Endodermal cell (in vitro differentiated cells): ENCODE measurements at regions not wholly inside any gene's neighbourhood (a gene's known extent, or its start where the extent isn't known, plus 50 kb on each side); places are given as distances from the start of the nearest gene placed in this dataset.

Source experiments
- DNase-seq: peaks from one replicate; pipeline ENCODE4 v3.0.0-alpha.2; 2017
- H3K27ac ChIP-seq: 2 replicates; pipeline ENCODE4 v1.5.1; 2013; ENCODE audit warnings: mild to moderate bottlenecking, low read depth, low read length, moderate library complexity
- H3K27me3 ChIP-seq: 2 replicates; pipeline ENCODE4 v1.6.1; 2013; ENCODE audit warnings: mild to moderate bottlenecking, low read length, moderate library complexity; ENCODE audit not compliant: insufficient read depth, control insufficient read depth, poor library complexity, severe bottlenecking
- H3K36me3 ChIP-seq: 2 replicates; pipeline ENCODE4 v1.7.0; 2013; ENCODE audit warnings: mild to moderate bottlenecking, low read length, moderate library complexity; ENCODE audit not compliant: control insufficient read depth, insufficient read depth
- H3K4me1 ChIP-seq: one replicate; pipeline ENCODE4 v1.7.0; 2013; ENCODE audit warnings: low read length; ENCODE audit not compliant: control insufficient read depth, insufficient read depth
- H3K4me3 ChIP-seq: 2 replicates; pipeline ENCODE4 v1.5.1; 2013; ENCODE audit warnings: mild to moderate bottlenecking, low read length, moderate library complexity
- H3K9ac ChIP-seq: 2 replicates; pipeline ENCODE4 v1.6.1; 2013; ENCODE audit warnings: mild to moderate bottlenecking, low read length, moderate library complexity; ENCODE audit not compliant: poor library complexity, severe bottlenecking; ENCODE audit errors: extremely low read depth
- H3K9me3 ChIP-seq: 2 replicates; pipeline ENCODE4 v1.6.1; 2013; ENCODE audit warnings: mild to moderate bottlenecking, low read length, moderate library complexity; ENCODE audit not compliant: control insufficient read depth
- H3K27ac Mint-ChIP-seq: 2 replicates; pipeline ENCODE4 v1.8.0; 2020; ENCODE audit warnings: mixed read lengths
- H3K27me3 Mint-ChIP-seq: 2 replicates; pipeline ENCODE4 v1.8.0; 2021; ENCODE audit warnings: mild to moderate bottlenecking, mixed read lengths; ENCODE audit not compliant: insufficient read depth
- H3K36me3 Mint-ChIP-seq: 2 replicates; pipeline ENCODE4 v1.8.0; 2020; ENCODE audit warnings: low read depth, mixed read lengths
- H3K4me1 Mint-ChIP-seq: 2 replicates; pipeline ENCODE4 v1.8.0; 2020; ENCODE audit warnings: mixed read lengths
- H3K4me3 Mint-ChIP-seq: 2 replicates; pipeline ENCODE4 v1.8.0; 2020; ENCODE audit warnings: mild to moderate bottlenecking, moderate library complexity, mixed read lengths
- H3K9me3 Mint-ChIP-seq: 2 replicates; pipeline ENCODE4 v1.8.0; 2020; ENCODE audit warnings: mild to moderate bottlenecking, mixed read lengths
- WGBS, 2 experiments: methylation state at CpG; one replicate each; pipeline versions ENCODE4 v1.1.5 to v1.1.7; 2013; ENCODE audit warnings: missing lambda C conversion rate in 2 of 2, mixed read lengths in 1 of 2; ENCODE audit not compliant: insufficient coverage in 1 of 2, insufficient read length in 1 of 2; 5-methylcytosine and 5-hydroxymethylcytosine counted together
- TF ChIP-seq, protein P1 (sequence below): fragments of 200-600 bp; sonication (generic); conservative IDR thresholded peaks from 2 replicates; pipeline ENCODE4 v1.5.0; 2021; ENCODE audit warnings: antibody characterized with exemption, mild to moderate bottlenecking

DNA sequence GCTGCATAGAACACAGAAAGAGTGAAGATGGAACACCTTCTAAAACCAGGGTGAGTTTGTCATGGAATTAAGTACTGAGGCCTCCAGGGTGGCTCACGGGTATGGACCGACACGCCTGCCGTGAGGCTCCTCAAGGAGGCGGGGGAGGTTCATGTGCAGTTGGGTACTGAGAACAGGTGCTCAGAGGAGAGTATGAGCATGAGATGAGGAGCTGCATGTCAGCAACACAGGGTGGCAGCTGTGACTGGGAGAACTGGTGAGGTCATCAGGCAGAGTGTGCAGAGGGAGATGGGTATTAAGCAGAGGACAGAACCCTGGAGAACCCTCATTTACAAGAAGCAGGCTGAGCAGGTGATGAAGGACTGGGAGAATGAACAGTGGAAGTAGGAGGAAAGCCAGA lies 63.2 kb upstream of the KLHL29 start:
- Mint-ChIP-seq H3K4me1 (no peaks in the 10 kb centered on the region), H3K9me3 (no peaks in the 10 kb centered on the region), H3K36me3 (no peaks in the 10 kb centered on the region), H3K4me3 (no peak overlapping the region), H3K27me3 (peaks cover 7% of the 10 kb centered on the region), H3K27ac (no peak overlapping the region)
- no peak for DNase-seq
- TF ChIP-seq, protein P1, sequence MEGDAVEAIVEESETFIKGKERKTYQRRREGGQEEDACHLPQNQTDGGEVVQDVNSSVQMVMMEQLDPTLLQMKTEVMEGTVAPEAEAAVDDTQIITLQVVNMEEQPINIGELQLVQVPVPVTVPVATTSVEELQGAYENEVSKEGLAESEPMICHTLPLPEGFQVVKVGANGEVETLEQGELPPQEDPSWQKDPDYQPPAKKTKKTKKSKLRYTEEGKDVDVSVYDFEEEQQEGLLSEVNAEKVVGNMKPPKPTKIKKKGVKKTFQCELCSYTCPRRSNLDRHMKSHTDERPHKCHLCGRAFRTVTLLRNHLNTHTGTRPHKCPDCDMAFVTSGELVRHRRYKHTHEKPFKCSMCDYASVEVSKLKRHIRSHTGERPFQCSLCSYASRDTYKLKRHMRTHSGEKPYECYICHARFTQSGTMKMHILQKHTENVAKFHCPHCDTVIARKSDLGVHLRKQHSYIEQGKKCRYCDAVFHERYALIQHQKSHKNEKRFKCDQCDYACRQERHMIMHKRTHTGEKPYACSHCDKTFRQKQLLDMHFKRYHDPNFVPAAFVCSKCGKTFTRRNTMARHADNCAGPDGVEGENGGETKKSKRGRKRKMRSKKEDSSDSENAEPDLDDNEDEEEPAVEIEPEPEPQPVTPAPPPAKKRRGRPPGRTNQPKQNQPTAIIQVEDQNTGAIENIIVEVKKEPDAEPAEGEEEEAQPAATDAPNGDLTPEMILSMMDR, result no peak
- Histone ChIP-seq H3K4me1 (no peaks in the 10 kb centered on the region), H3K9ac (no peak overlapping the region), H3K36me3 (no peaks in the 10 kb centered on the region), H3K4me3 (no peak overlapping the region), H3K9me3 (no peaks in the 10 kb centered on the region), H3K27ac (no peak overlapping the region), H3K27me3 (no peaks in the 10 kb centered on the region)
- 94 to 100% methylated on average over 1 to 5 of the region's 5 CpGs for WGBS, 2 experiments

GRCh38 chr2:23322567-23323197 lies 62.3 kb upstream of the KLHL29 start:
- Mint-ChIP-seq H3K4me1 (no peaks in the 10 kb centered on the region), H3K4me3 (no peak overlapping the region), H3K36me3 (no peaks in the 10 kb centered on the region), H3K27ac (no peak overlapping the region), H3K27me3 (peaks cover 3% of the 10 kb centered on the region), H3K9me3 (no peaks in the 10 kb centered on the region)
- H3K9ac ChIP-seq, result no peak overlapping the region
- no peaks in the 10 kb centered on the region for H3K4me1 ChIP-seq
- no peaks in the 10 kb centered on the region for H3K27me3 ChIP-seq
- TF ChIP-seq, protein P1, result no peak
- DNase-seq, result peak; percentile 20
- H3K9me3 ChIP-seq, result no peaks in the 10 kb centered on the region
- no peaks in the 10 kb centered on the region for H3K36me3 ChIP-seq
- no peak overlapping the region for H3K4me3 ChIP-seq
- no peak overlapping the region for H3K27ac ChIP-seq
- WGBS, 2 experiments, result 89 to 91% methylated on average over 6 to 7 of the region's 7 CpGs

GRCh38 chr2:23323198-23323916 lies 61.6 kb upstream of the KLHL29 start:
- H3K27ac ChIP-seq, result no peak overlapping the region
- H3K4me1 ChIP-seq, result no peaks in the 10 kb centered on the region
- TF ChIP-seq, protein P1, result no peak
- no peak overlapping the region for H3K27ac Mint-ChIP-seq
- no peaks in the 10 kb centered on the region for H3K9me3 Mint-ChIP-seq
- 91 to 92% methylated on average over 19 of the region's 19 CpGs for WGBS, 2 experiments
- no peaks in the 10 kb centered on the region for H3K4me1 Mint-ChIP-seq
- no peak overlapping the region for H3K4me3 ChIP-seq
- no peaks in the 10 kb centered on the region for H3K36me3 ChIP-seq
- no peaks in the 10 kb centered on the region for H3K9me3 ChIP-seq
- H3K9ac ChIP-seq, result no peak overlapping the region
- H3K36me3 Mint-ChIP-seq, result no peaks in the 10 kb centered on the region
- DNase-seq, result peak; percentile 12
- no peak overlapping the region for H3K4me3 Mint-ChIP-seq
- H3K27me3 Mint-ChIP-seq, result peaks cover 3% of the 10 kb centered on the region
- H3K27me3 ChIP-seq, result no peaks in the 10 kb centered on the region
